NCI-H510A (cell line): ENCODE measurements at regions not wholly inside any gene's neighbourhood (a gene's known extent, or its start where the extent isn't known, plus 50 kb on each side); places are given as distances from the start of the nearest gene placed in this dataset.
A peak's percentile ranks its signal among the peaks of the same experiment; 100 is the strongest.

ENCODE experiments used
- DNase-seq: peaks from one replicate; lab custom pipeline; 2025; lab: John Stamatoyannopoulos, UW

DNA sequence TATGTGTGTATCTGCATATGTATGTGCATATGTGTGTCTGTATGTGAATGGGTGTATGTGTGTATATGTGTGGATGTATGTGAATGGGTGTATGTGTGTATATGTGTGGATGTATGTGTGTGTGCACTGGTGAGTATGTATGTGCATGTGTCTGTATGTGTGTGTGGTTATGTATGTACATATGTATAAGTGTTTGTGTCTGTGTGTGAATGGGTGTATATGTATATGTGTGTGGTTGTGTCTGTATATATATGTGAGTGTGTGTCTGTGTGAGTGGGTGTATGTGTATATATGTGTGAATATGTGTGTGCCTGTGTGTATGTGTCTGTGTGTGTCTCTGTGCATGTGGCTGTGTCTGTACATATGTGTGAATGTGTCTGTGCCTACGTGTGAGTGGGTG lies 748.4 kb upstream of the HS6ST1 start:
- no peak for DNase-seq

DNA sequence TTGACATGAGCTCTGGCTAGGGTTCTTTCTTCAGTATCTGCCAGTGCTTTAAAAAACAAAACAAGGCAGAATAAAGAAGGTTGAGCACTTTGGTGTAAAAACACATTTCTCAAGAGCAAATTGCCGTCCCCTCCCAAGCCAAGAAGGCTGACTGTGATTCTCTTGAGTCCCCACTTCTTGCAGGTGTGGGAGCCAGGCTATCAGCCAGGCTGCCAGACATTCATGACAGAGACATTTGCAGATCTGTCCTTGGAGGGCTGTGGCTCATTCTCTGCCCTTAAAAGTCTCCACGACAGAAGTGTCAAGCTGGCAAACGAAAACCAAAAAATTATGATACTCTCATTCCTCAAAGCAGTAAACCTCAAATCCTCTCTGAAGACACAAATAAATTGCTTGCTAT lies 749.3 kb upstream of the HS6ST1 start:
- no peak for DNase-seq

- no peak for DNase-seq
Measured at GRCh38 chr2:129068543-129068942, 749.9 kb upstream of the HS6ST1 start.

GRCh38 chr2:129069875-129070594 lies 751.4 kb upstream of the HS6ST1 start:
- no peak for DNase-seq

DNA sequence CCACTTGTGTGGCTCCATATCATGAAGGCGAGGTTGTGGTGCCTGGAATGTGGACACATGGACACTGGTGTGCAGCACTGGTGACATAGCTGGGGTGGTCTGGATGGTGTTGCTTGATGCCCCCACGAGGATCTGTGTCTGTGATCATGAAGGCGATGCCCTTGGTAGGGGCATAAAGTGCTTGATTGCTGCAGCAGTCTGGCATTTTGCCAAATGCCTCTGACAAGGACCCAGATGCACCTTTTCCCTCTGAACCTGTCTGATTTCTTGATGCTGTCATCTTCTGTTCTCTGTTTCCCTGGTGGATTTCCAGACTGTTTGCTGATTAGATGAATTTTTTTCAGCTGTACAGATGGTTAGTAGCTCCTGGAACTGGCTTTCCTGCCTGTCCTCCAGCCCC lies 752.0 kb upstream of the HS6ST1 start:
- DNase-seq = no peak

DNA sequence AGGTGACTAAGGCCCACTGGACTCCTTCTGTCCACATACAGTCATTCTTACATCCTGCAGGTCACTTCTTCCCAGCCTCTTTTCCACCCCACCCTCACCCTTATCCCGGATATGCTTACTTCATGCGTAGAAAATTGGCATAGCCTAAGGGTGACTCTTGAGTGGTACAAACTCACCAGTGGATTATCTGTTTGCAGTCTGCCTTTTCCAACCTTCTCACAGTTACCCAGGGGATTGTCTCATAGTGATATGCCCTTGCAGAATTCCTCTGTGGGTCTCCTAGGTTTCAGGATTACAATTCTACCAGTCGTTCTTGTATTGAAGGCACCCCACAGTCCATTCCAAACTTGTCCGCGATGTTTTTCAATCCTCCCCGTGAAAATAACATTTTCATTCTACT lies 752.9 kb upstream of the HS6ST1 start:
- DNase-seq = no peak

- DNase-seq = no peak
Measured at GRCh38 chr2:129074298-129074920, 755.7 kb upstream of the HS6ST1 start.

DNA sequence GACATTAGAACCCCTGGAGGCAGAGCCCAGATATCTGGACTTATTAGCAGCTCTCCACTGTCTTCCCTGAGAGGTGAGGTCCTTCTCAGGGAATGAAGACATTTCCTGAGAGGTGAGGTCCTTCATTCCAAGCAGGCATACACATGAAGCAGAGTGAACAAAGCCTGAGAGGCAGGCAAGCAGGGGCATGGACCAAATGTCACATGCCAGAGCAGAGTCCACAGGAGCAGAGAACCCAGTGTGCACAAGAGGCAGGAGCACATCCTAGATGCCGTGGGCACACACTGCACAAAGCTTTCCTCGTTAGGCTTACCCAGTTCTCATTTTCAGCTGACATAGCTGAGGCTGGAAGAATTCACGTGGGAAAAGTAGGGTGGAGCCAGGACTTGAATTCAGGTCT lies 759.9 kb upstream of the HS6ST1 start:
- no peak for DNase-seq

DNA sequence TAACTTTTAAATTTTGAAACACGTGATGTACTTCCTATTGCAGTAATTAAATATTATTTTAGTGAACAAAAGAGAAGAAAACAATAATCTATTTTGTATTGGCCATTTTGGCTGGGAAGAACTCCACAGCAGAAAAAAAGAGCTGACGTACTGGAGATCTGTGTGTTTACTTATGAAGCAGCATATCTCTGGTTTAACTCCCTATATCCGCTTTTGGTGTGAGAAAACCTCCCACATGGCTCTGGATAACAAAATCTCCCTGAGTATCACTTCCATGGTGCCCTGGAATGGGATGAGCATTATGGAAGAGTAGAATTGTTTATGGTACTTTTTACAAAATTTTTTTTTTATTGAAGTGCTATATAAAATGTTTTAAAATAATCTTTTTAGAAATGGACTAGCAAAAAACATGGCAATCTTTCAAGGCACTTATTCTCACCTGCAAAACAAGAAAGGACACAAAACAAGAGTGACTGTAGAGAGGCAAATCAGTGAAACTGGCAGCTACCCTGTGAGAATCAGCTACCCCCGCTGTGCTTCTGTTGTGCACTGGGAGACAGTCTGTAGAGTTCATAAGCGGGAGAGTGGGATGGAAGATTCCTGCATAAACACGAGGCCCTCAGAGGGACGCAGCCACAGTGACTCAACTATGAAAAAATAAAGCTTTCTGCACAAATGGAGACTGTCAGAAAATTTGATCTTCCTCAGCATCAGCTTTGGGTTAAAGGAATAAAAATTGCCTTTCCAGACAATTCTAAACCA lies 762.2 kb upstream of the HS6ST1 start:
- DNase-seq = no peak

GRCh38 chr2:129085386-129085785 lies 766.7 kb upstream of the HS6ST1 start:
- DNase-seq = no peak

GRCh38 chr2:129087133-129087813 lies 768.6 kb upstream of the HS6ST1 start:
- DNase-seq = no peak

DNA sequence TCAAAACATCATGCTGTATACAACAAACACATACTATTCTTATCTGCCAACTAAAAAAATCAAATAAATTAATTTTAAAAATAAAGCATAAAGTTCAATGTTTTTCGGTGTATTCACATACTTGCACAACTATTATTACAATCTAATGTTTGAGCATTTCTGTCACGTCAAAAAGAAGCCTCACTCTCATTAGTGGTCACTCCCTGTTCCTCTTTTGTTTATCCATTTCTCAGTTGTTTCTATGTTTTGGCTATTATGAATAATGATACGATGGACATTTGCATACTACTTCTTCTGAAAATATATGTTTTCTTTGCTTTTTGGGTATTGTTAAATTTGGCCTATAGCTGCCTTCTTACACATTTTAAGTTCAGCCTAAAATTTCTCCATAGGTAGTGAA lies 773.0 kb upstream of the HS6ST1 start:
- DNase-seq = no peak

- DNase-seq = peak; percentile 91
Measured at GRCh38 chr2:129092956-129093355, 774.3 kb upstream of the HS6ST1 start.

- no peak for DNase-seq
Measured at GRCh38 chr2:129101186-129101585, 782.5 kb upstream of the HS6ST1 start.

DNA sequence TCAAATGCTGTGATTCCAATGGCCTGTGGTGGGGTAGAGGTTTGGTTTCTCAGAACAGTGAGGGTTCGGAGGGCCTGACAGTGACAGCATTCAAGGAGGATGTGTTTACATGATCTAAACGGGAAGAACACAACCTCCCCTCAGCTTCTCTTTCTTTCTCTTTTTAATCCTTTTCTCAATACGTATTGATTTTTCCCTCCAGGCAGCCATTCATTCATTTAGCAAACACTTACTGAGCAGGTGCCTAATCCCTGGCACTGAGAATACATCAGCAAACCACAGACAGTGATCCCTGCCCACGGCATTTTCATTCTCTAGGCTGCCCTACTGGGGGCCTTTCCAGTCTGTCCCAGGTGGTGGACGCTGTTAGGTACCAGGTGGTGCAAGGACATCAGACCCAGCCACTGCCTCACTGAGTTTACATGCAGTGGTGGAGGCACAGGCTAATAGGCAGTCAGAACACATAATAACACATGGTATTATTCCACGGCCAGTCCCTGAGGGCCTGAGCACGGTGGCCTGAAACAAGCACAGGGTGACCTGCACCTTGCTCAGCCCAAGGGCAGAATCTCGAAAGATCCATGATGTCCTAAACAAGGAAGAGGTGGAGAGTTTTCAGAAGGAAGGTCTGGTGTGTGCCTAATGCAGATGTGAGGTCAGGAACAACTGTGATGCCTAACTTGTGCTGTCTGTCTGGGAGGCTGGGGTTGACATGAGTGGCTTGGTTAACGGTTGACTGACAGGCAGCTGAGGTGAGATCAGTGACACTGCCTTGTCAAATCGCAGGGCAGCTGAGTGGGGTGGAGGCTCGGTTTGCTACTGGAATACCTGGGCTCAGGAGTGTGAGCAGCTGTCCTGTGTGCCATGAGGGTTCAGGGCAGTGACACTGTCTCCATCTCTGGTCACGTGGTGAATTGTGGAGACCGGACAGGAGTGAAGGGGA lies 785.5 kb upstream of the HS6ST1 start:
- peak; percentile 19 for DNase-seq

DNA sequence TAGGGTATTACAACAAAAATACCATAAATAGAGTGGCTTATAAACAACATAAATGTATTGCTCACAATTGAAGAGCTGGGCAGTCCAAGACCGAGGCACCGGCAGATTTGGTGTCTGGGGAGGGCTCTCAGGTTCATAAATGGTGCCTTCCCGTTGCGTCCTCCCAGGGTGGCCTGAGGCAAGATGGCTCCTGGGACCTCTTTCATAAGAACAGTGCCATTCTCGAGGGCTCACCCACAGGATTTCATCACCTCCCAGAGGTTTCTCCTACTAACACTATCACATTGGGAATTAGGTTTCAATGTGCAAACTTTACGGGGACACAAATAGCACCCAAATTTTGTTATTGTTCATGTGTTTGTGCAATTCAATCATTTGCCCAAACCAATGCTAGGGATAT lies 793.5 kb upstream of the HS6ST1 start:
- no peak for DNase-seq

DNA sequence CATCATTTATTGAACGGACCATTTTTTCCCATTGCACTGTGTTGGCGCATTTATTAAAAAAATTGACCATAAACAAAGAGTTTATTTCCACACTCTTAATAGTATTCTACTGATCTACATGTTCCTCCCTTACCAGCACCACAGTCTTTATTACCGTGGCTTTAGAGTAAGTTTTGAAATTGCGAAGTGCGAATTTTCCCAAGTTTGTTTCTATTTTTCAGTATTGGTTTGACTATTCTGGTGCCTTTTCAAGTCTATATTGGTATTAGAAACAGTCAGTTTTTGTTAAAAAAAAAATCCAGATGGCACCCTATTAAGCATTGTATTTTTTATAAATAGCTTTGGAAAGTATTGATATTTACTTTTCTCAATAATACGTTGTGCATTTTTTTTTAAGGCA lies 795.1 kb upstream of the HS6ST1 start:
- DNase-seq = no peak

DNA sequence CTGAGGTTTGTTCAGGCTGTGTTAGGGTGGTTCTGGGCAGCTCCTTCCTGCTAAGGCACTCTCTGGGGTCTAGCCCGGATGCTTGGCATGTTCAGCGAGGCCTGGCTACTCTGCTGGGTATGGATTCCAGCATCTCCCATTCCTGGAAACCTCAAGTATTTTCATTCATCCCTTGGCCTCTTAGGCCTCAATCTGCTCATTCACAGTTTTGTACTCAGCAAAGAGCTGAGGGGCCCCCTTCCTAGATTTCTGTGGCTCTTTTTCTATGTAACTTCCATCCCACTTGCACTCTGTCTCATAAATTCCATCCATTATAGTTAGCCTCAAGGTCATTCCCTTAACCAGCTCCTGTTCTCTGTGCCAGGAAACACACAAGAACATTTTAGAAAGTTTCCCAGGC lies 798.8 kb upstream of the HS6ST1 start:
- DNase-seq = no peak

DNA sequence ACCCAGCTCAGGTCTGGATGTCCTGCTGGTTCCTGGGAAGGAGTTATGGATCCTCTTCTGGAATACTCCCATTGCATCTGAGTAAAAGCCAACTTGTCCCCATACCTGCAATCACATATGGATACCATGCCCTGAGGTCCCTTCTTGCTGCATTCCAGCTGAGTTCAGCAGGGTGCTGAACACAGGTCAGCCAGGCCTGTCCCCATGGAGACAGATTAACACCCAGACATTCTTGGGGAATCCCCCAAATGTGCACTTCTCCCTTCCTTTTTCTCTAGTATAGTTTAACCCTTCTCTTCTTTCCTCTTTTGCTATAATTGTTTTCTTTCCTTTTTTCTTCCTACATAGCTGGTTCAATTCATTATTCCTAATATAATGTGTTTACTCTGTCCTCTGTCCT lies 799.6 kb upstream of the HS6ST1 start:
- DNase-seq = no peak

DNA sequence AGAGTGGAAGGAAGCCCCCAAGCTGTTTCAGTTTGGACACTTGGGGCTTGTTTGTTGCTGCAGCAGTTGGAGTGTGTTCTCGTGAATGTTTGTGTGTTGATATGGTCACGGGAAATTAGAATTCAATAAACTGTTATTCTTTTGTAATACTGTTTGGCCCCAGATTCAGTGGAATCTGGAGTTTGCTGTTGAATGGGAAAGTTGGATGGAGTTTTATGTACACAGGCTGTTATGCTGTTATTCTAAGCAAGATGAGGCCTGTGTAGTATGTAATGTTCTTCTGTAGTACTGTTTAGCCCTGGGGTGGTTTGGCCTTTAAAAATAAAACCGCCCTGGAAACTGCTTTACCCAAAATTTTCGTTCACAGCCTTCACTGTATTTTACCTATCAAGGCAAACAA lies 810.4 kb upstream of the HS6ST1 start:
- DNase-seq = no peak
